Hematopoietic multipotent progenitor cell treated with erythropoietin and hydrocortisone succinate and interleukin-3 and kit ligand, for 17 days (in vitro differentiated cells): ENCODE measurements at regions not wholly inside any gene's neighbourhood (a gene's known extent, or its start where the extent isn't known, plus 50 kb on each side); places are given as distances from the start of the nearest gene placed in this dataset.

ENCODE experiments used
- DNase-seq: peaks from one replicate; pipeline ENCODE4 v3.0.0-alpha.2; 2015; ENCODE audit warnings: low spot score

DNA sequence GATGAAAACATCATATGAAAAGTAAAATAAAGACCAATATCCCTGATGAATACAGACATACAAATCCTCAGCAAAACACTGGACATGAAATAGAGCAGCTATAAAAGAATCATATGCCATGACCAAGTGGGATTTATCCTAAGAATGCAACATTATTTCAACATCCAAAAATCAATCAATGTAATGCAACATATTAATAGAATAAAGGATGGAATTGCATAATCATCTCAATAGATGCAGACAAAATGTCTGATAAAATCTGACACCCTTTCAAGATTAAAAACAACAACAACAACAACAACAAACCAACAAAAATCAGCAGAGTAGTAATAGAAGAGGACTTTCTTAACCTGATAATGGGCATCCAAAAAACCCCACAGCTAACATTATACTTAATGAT, 63.8 kb upstream of the IL1R1 start:
- no peak for DNase-seq

DNA sequence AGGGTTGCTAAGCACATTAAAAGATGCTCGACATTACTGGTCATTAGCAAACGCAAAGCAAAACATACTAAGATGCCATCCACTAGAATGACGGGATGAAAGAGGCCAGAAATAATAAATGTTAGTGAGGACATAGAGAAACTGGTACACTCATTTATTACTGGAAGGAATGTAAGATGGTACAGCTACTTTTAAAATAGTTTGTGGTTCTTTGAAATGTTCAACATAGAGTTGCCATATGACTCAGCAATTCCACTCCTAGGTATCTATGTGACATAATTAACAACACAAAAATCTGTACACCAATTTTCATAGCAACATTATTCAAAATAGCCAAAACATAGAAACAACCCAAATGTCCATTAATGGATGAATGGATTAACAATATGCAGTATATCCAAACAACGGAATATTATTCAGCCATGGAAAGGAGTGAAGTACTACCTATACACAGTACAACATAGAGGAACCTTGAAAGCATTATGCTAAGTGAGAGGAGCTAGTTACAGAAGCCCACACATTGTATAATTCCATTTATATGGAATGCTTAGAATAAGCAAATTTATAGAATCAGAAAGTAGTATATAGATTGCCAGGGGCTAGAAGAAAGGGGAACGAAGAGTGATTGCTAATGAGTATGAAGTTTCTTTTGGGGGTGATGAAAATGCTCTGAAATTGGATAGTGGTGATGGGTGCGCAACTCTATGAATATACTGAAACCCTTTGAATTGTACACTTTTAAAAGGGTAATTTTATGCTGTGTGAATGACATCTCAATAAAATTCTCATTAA, 61.9 kb upstream of the IL1R1 start:
- DNase-seq, result no peak

DNA sequence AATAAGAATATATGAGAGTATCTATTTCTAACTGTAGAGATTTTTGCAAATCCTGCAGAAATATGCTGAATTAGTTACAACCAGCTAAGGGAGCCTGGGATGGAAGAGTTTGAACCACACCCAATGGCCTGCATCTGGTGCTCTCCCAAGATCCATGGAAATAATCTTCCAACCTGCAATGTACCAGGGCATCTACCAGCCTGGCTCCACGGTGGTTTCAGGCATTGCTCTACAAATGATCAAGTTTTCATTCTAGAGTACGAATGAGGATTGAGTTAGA, 61.4 kb upstream of the IL1R1 start:
- no peak for DNase-seq

DNA sequence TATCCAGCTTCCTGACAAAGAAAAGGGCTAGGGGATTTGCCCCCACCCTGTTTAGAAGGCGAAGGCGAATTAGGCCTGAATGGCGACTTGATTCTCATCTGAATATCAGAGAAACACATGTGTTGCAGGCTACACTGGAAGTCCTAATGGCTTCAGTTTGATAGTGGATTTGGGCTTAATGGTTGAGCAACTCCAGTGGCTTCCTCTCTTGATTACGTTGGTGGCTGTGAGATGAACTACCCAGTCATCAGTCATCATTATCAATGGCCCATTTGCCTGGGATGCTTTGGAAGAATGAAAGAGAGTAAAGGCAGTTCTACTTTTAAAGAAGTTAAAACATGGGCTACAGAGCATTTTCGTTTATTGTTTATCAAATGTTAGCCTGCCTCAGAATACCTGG, 60.9 kb upstream of the IL1R1 start:
- no peak for DNase-seq

DNA sequence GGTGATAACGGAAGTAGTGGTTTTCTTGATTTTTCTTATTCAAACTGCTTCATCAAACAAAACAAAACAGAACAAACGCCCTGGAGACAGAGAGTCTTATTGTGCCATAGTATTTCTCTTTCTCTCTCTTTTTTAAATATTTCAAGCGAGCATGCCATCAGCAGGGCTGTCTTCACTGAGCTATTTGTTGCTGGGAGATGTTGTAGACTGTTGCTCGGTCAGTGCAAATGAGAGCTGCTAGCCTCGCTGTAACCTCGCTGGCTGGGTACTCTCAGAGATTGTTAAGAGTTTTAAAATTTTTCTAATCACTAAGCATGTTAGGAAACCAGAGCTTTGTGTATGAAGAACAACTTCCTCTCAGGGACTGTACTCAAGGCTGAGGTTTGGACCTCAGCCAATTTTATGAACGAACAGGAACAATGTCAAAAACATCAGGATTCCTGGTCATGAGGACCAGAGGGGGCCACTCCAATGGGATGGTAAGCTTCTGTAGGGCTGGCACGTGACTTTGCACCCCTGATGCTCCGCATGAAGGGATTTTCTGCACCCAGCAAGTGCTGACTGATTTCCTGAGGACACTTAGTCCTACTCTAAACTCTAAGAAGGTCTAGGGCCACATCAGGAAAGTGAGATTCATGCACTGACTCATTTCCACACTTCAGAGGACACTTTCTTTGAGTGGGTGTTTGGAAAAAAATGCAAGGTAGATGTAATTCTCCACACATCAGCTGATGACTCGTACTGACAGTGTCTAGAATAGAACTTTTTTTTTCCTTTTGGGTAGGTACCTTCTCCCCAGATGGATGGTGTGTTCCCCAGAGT, 59.8 kb upstream of the IL1R1 start:
- peak; percentile 50 for DNase-seq

DNA sequence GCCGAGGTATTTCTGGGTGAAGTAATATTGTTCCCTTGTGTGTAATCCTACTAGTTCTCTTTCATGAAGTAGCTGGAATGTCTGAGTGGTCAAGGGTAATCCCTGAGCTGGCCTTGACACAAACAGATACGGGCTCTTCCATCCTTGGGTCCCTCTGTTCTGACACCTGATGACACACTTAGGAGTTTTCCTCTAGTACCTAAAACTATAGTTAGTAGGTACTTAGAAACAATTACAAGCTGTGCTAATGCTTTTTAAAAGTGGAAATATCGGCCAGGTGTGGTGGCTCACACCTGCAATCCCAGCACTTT, 59.2 kb upstream of the IL1R1 start:
- DNase-seq, result no peak

DNA sequence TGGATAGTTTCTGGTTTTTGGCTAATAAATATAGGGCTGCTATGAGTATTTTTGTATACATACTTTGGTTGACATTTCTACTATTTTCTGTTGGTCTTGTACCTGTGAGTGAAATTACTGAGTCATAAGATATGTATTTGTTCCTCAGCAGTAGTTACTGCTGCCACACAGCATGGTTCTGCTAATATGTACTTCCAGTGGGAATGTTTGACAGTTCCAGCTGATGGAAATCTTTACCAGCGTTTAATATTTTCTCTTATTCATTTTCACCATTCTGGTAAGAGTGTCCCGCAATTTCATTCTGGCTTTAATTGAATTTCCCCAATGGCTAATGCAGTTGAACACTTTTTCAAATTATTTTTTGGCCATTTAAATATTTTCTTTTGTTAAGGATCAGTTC, 57.9 kb upstream of the IL1R1 start:
- DNase-seq, result no peak

DNA sequence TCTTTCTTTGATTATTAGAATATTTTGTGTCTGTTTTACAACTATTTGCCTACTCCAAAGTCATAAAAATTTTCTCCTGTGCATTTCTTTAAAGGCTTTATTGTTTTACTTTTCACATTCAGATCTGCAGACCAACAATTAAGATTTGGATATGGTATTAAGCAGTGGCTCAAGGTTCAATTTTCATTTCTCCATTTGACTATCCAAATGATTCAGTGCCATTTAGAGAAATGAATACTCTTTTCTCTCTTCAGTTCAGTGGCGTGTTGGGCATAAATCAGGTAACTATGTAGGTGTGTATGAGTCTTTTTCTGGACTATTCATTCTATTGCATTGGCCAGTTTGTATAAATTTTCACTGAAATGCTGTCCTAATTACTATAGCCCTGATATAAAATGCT, 57.3 kb upstream of the IL1R1 start:
- no peak for DNase-seq

DNA sequence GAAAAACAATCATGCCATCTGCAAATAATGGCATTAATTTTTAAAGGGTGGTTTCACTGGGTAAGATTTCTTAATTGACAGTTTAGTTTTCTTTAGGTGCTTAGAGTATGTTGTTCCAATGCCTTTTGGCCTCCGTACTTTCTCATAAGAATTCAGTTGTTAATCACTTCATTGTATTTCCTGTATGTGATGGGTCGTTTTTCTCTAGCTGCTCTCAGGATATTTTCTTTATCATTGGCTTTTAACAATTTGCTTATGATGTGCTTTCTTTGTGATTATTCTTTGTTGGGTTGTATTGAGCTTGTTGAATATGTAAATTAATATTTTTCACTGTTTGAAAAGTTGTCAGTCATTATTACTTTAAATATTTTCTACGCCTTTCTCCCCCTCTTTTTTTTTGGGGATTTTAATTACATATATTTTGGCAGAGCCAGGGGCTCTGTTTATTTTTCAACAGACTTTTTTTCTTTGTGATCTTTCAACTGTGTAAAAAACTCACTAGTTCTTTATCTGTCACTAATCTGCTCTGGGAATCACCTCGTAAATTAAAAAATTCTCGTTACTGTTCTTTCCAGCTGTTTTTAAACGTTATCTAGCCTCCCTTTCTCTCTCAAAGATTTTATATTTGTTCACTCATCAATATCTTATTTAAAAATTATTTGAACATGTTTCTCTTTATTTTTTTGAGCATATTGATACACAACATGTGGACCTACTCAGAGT, 56.2 kb upstream of the IL1R1 start:
- no peak for DNase-seq

DNA sequence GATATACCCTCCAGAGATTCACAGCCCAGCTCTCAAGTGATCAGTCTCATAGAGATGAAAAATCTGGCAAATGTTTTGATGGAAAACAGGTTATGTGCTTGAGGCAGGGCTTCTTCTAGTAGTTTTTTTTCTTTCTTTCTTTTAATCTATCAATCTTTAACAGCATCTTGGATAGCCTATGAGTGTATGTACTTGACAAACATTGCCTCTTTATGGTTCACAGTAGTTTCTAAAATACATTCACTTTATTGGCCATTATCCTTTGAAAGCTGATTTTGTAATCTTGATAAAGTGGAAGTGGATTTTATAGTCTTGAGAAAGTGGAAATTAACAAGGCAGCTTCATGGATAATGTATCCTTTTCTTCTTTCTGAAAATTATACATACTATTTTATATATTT, 51.4 kb upstream of the IL1R1 start:
- no peak for DNase-seq

DNA sequence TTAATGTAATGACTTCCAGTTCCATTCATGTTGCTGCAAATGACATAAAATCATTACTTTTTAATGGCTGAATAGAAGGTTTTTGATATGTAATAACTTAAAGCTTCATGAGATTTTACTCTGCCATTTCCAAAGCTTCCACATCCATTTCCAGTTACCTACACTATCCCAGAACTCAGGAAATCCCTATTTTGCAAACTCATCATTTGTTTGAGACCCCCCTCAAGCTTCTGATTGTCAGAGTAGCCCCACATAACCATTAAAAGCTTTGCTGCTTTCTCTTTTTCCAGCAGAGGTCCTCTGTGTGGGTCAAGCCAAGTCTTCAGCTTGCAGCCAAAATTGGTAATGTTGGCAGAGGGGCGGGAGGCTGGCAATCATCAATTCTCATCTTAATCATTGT, 50.6 kb upstream of the IL1R1 start:
- DNase-seq, result no peak

DNA sequence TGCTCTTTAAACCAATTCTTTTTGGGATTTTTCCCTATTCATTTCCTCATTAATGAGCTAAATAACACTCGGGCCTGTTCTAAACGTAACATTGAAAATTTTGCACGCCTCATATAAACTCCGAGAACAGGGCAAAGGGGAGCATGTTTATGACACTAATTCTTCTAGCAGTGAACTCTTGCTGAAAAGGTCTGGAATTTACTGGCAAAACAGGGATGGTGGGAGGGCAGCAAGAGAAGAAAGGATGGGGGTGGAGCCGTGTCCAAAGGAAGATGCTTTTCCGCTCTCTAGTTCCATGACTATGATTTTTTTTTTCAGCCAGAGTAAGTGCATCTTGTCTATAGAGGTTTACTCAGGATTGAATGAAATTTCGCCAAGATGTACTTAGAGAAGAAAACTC, 50.0 kb upstream of the IL1R1 start:
- DNase-seq, result no peak
